GM12865 (cell line): ENCODE measurements at regions not wholly inside any gene's neighbourhood (a gene's known extent, or its start where the extent isn't known, plus 50 kb on each side); places are given as distances from the start of the nearest gene placed in this dataset.

Experiments used
- DNase-seq: peaks from one replicate; pipeline ENCODE4 v3.0.0; 2010; ENCODE audit warnings: low read depth
- H3K4me3 ChIP-seq: 2 replicates; pipeline ENCODE4 v1.5.1; 2011; ENCODE audit warnings: mild to moderate bottlenecking, low read depth, low read length, control low read depth
- CTCF ChIP-seq: IDR thresholded peaks from 2 replicates; pipeline ENCODE4 v1.5.1; 2011; ENCODE audit warnings: low read length, control low read depth, low read depth, inconsistent platforms; ENCODE audit not compliant: insufficient read depth; ENCODE audit errors: missing control alignments

DNA sequence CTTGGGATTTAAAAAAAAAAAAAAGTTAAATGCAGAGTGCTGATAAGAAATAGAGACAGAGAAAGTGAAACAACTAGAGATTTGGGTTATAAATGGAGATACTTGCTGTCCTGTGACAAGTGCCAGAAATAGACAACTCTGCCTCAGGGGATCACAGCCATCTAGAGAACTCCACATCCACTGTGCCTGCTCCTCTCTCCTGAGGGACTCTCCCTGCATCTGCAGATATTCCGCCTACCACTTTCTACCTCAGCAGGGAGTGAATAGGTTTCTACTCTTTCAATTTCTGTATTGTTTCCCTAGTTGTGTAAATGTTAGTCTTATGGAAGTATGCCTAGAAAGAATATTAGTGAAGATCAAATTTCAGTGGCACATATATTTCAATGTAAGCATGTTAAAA is 307.2 kb downstream of the HTR1A start:
- DNase-seq: no peak
- TF ChIP-seq CTCF: no peak
- H3K4me3 ChIP-seq: no peak overlapping the region

GRCh38 chr5:63650581-63650980 is 311.7 kb downstream of the HTR1A start:
- DNase-seq: no peak
- H3K4me3 ChIP-seq: no peak overlapping the region
- no peak for TF ChIP-seq CTCF

- no peak for TF ChIP-seq CTCF
- no peak overlapping the region for H3K4me3 ChIP-seq
- no peak for DNase-seq
Measured at GRCh38 chr5:63648376-63648775, 313.9 kb downstream of the HTR1A start.

- no peak for DNase-seq
- TF ChIP-seq CTCF: no peak
- no peak overlapping the region for H3K4me3 ChIP-seq
Measured at GRCh38 chr5:63629951-63630630, 332.2 kb downstream of the HTR1A start.

DNA sequence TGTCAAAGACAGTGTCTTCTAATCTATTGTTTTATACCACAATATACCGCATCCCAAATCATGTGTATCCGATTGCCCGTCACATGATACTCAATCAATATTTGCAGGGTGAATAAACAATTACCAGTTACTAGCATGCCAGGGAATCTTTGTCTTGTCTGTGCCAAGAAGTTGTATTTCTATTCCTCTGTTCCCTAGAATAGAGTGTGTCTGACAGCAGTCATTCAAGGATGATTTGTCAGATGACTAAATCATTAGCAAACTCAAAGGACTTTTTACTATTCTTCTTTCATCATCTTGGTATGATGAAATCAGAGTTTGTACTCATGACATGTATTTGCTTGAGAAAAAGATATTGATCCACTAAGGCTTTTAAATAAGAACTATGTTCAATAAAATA is 348.8 kb downstream of the HTR1A start:
- no peak for TF ChIP-seq CTCF
- no peak for DNase-seq
- no peak overlapping the region for H3K4me3 ChIP-seq

DNA sequence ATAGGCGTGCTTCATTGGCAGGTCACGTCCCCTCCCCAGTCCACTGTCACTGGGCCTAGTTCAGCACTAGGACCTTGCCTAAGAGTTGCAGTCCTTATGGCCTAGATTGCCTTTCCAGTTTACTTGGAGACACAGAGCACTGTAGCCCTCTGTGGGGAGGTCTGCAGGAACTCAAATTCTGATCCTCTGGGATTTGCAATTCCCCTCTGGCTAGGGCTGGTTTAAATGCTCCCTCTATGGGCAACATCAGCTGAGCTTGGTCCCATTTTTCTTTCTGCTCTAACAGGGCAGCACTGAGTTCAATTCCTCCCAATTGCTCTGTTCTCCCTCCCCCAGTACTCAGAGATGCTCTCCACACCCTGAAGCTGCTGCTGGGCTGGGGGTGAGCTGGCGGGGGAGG is 358.2 kb downstream of the HTR1A start:
- DNase-seq: no peak
- no peak for TF ChIP-seq CTCF
- no peak overlapping the region for H3K4me3 ChIP-seq

- TF ChIP-seq CTCF: no peak
- DNase-seq: no peak
- no peak overlapping the region for H3K4me3 ChIP-seq
Measured at GRCh38 chr5:63602971-63603370, 359.3 kb downstream of the HTR1A start.
